ENCODE measurements at regions not wholly inside any gene's neighbourhood (a gene's known extent, or its start where the extent isn't known, plus 50 kb on each side); places are given as distances from the start of the nearest gene placed in this dataset.

DNA sequence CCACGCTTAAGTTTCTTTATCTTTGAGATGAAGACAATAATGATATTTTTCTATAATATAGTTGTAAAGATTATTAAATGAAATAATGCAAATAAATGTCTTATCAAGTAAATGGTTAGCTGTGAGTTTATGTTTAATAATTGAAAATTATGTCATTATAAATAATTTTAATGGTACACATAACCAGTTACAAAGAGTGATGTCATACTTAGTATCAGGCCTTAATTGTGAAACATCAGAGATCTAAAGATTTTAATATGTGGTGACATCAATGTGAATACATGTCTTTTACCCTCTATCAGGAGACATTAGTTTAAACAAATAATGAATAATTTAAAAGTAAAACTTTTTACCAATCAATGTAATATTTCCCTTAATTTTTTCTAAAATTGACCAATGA lies 63.8 kb upstream of the P2RY1 start:
- TF ChIP-seq ZNF114 (CRISPR knock-in tag; IDR thresholded peaks at IDR 0.05) (no peak), EZH2phosphoT487 (IDR thresholded peaks at IDR 0.05; ENCODE audit: unreplicated experiment) (no peak), POLR2AphosphoS5 (IDR thresholded peaks at IDR 0.05; ENCODE audit: low read depth) (no peak), CREB1 (CRISPR knock-in tag; IDR thresholded peaks at IDR 0.05; ENCODE audit: low read depth) (no peak), NANOG (IDR thresholded peaks at IDR 0.05; ENCODE audit: borderline replicate concordance) (no peak), EZH2 (IDR thresholded peaks at IDR 0.05; ENCODE audit: low read depth, unreplicated experiment) (no peak), STAT1 (IDR thresholded peaks at IDR 0.05; ENCODE audit: unreplicated experiment) (no peak), ZNF331 (CRISPR knock-in tag; IDR thresholded peaks at IDR 0.05; ENCODE audit: low read depth) (no peak), JUNB (IDR thresholded peaks at IDR 0.05; ENCODE audit: unreplicated experiment) (no peak)
- TF ChIP-seq, protein P1, sequence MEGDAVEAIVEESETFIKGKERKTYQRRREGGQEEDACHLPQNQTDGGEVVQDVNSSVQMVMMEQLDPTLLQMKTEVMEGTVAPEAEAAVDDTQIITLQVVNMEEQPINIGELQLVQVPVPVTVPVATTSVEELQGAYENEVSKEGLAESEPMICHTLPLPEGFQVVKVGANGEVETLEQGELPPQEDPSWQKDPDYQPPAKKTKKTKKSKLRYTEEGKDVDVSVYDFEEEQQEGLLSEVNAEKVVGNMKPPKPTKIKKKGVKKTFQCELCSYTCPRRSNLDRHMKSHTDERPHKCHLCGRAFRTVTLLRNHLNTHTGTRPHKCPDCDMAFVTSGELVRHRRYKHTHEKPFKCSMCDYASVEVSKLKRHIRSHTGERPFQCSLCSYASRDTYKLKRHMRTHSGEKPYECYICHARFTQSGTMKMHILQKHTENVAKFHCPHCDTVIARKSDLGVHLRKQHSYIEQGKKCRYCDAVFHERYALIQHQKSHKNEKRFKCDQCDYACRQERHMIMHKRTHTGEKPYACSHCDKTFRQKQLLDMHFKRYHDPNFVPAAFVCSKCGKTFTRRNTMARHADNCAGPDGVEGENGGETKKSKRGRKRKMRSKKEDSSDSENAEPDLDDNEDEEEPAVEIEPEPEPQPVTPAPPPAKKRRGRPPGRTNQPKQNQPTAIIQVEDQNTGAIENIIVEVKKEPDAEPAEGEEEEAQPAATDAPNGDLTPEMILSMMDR (conservative IDR thresholded peaks at IDR 0.05; ENCODE audit: low read depth in 2 of 2): no peak
- TF ChIP-seq, protein P2, sequence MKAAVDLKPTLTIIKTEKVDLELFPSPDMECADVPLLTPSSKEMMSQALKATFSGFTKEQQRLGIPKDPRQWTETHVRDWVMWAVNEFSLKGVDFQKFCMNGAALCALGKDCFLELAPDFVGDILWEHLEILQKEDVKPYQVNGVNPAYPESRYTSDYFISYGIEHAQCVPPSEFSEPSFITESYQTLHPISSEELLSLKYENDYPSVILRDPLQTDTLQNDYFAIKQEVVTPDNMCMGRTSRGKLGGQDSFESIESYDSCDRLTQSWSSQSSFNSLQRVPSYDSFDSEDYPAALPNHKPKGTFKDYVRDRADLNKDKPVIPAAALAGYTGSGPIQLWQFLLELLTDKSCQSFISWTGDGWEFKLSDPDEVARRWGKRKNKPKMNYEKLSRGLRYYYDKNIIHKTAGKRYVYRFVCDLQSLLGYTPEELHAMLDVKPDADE (IDR thresholded peaks at IDR 0.05): no peak
- TF ChIP-seq, protein P3, sequence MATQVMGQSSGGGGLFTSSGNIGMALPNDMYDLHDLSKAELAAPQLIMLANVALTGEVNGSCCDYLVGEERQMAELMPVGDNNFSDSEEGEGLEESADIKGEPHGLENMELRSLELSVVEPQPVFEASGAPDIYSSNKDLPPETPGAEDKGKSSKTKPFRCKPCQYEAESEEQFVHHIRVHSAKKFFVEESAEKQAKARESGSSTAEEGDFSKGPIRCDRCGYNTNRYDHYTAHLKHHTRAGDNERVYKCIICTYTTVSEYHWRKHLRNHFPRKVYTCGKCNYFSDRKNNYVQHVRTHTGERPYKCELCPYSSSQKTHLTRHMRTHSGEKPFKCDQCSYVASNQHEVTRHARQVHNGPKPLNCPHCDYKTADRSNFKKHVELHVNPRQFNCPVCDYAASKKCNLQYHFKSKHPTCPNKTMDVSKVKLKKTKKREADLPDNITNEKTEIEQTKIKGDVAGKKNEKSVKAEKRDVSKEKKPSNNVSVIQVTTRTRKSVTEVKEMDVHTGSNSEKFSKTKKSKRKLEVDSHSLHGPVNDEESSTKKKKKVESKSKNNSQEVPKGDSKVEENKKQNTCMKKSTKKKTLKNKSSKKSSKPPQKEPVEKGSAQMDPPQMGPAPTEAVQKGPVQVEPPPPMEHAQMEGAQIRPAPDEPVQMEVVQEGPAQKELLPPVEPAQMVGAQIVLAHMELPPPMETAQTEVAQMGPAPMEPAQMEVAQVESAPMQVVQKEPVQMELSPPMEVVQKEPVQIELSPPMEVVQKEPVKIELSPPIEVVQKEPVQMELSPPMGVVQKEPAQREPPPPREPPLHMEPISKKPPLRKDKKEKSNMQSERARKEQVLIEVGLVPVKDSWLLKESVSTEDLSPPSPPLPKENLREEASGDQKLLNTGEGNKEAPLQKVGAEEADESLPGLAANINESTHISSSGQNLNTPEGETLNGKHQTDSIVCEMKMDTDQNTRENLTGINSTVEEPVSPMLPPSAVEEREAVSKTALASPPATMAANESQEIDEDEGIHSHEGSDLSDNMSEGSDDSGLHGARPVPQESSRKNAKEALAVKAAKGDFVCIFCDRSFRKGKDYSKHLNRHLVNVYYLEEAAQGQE (IDR thresholded peaks at IDR 0.05; ENCODE audit: unreplicated experiment): no peak
- TF ChIP-seq, protein P4, sequence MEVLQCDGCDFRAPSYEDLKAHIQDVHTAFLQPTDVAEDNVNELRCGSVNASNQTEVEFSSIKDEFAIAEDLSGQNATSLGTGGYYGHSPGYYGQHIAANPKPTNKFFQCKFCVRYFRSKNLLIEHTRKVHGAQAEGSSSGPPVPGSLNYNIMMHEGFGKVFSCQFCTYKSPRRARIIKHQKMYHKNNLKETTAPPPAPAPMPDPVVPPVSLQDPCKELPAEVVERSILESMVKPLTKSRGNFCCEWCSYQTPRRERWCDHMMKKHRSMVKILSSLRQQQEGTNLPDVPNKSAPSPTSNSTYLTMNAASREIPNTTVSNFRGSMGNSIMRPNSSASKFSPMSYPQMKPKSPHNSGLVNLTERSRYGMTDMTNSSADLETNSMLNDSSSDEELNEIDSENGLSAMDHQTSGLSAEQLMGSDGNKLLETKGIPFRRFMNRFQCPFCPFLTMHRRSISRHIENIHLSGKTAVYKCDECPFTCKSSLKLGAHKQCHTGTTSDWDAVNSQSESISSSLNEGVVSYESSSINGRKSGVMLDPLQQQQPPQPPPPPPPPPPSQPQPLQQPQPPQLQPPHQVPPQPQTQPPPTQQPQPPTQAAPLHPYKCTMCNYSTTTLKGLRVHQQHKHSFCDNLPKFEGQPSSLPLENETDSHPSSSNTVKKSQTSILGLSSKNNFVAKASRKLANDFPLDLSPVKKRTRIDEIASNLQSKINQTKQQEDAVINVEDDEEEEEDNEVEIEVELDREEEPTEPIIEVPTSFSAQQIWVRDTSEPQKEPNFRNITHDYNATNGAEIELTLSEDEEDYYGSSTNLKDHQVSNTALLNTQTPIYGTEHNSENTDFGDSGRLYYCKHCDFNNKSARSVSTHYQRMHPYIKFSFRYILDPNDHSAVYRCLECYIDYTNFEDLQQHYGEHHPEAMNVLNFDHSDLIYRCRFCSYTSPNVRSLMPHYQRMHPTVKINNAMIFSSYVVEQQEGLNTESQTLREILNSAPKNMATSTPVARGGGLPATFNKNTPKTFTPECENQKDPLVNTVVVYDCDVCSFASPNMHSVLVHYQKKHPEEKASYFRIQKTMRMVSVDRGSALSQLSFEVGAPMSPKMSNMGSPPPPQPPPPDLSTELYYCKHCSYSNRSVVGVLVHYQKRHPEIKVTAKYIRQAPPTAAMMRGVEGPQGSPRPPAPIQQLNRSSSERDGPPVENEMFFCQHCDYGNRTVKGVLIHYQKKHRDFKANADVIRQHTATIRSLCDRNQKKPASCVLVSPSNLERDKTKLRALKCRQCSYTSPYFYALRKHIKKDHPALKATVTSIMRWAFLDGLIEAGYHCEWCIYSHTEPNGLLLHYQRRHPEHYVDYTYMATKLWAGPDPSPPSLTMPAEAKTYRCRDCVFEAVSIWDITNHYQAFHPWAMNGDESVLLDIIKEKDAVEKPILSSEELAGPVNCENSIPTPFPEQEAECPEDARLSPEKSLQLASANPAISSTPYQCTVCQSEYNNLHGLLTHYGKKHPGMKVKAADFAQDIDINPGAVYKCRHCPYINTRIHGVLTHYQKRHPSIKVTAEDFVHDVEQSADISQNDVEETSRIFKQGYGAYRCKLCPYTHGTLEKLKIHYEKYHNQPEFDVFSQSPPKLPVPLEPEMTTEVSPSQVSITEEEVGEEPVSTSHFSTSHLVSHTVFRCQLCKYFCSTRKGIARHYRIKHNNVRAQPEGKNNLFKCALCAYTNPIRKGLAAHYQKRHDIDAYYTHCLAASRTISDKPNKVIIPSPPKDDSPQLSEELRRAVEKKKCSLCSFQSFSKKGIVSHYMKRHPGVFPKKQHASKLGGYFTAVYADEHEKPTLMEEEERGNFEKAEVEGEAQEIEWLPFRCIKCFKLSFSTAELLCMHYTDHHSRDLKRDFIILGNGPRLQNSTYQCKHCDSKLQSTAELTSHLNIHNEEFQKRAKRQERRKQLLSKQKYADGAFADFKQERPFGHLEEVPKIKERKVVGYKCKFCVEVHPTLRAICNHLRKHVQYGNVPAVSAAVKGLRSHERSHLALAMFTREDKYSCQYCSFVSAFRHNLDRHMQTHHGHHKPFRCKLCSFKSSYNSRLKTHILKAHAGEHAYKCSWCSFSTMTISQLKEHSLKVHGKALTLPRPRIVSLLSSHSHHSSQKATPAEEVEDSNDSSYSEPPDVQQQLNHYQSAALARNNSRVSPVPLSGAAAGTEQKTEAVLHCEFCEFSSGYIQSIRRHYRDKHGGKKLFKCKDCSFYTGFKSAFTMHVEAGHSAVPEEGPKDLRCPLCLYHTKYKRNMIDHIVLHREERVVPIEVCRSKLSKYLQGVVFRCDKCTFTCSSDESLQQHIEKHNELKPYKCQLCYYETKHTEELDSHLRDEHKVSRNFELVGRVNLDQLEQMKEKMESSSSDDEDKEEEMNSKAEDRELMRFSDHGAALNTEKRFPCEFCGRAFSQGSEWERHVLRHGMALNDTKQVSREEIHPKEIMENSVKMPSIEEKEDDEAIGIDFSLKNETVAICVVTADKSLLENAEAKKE (CRISPR knock-in tag; IDR thresholded peaks at IDR 0.05): no peak
- Mint-ChIP-seq H3K4me3 (no peak overlapping the region), H3K36me3 (ENCODE audit: low read depth) (0 out of 3 replicates have a peak, but pooled peaks cover under 1% of the 10 kb centered on the region), H3K9me3 (peaks cover under 1% of the 10 kb centered on the region; the same call in 1 of the 3 replicates), H3K27me3 (ENCODE audit: insufficient read depth, low read depth, poor library complexity) (peaks cover 2% of the 10 kb centered on the region), H3K27ac (no peak overlapping the region), H3K4me1 (no peaks in the 10 kb centered on the region)
- Histone ChIP-seq H3K9me2 (ENCODE audit: insufficient read depth) (no peaks in the 10 kb centered on the region), H2AFZ (no peak overlapping the region), H3K4me3 (no peak overlapping the region), H3K79me2 (replicated peaks; ENCODE audit: insufficient read depth) (no peaks in the 10 kb centered on the region), H3F3A (replicated peaks; ENCODE audit: low read depth) (no peaks in the 10 kb centered on the region), H4K20me1 (replicated peaks; ENCODE audit: insufficient read depth) (no peaks in the 10 kb centered on the region), H3K27ac (ENCODE audit: low read depth) (no peak overlapping the region), H3K4me1 (ENCODE audit: insufficient read depth) (no peaks in the 10 kb centered on the region), H3K4me2 (no peak overlapping the region), H3K36me3 (ENCODE audit: insufficient read depth) (no peaks in the 10 kb centered on the region), H3K27me3 (ENCODE audit: insufficient read depth) (no peaks in the 10 kb centered on the region)
- DNase-seq (ENCODE audit: low spot score) (no peak), ATAC-seq (no peak)
